HG03175 (cell line): ENCODE measurements at regions not wholly inside any gene's neighbourhood (a gene's known extent, or its start where the extent isn't known, plus 50 kb on each side); places are given as distances from the start of the nearest gene placed in this dataset.
"Not testable (repeated sequence)": the region's sequence is repeated elsewhere in the genome, so short reads cannot be mapped to it uniquely, and the experiment has no call there.

Source experiments
- ATAC-seq: cut with Tn5 transposase; IDR thresholded peaks from one replicate; pipeline ENCODE4 v1.9.1; 2021; ENCODE audit warnings: mild to moderate bottlenecking, moderate library complexity; ENCODE audit not compliant: unreplicated experiment

- ATAC-seq = no peak
These were observed 151.8 kb upstream of the RAB4A start for GRCh38 chr1:229119161-229119560.

GRCh38 chr1:229119876-229120275, 151.0 kb upstream of the RAB4A start:
- ATAC-seq = no peak

- no peak for ATAC-seq
These were observed 149.0 kb upstream of the RAB4A start for GRCh38 chr1:229121845-229122436.

GRCh38 chr1:229122606-229123005, 148.3 kb upstream of the RAB4A start:
- ATAC-seq = no peak

GRCh38 chr1:229124116-229124515, 146.8 kb upstream of the RAB4A start:
- no peak for ATAC-seq

- no peak for ATAC-seq
These were observed 146.3 kb upstream of the RAB4A start for GRCh38 chr1:229124520-229125124.

GRCh38 chr1:229127301-229127700, 143.6 kb upstream of the RAB4A start:
- ATAC-seq = no peak

- ATAC-seq = no peak
These were observed 142.8 kb upstream of the RAB4A start for GRCh38 chr1:229128066-229128608.

GRCh38 chr1:229129301-229130027, 141.4 kb upstream of the RAB4A start:
- ATAC-seq = no peak

GRCh38 chr1:229130028-229130668, 140.8 kb upstream of the RAB4A start:
- ATAC-seq = no peak

- ATAC-seq = no peak
These were observed 139.4 kb upstream of the RAB4A start for GRCh38 chr1:229131243-229132105.

GRCh38 chr1:229132106-229132443, 138.8 kb upstream of the RAB4A start:
- no peak for ATAC-seq

GRCh38 chr1:229132706-229133105, 138.2 kb upstream of the RAB4A start:
- no peak for ATAC-seq

GRCh38 chr1:229133151-229133550, 137.8 kb upstream of the RAB4A start:
- no peak for ATAC-seq

- no peak for ATAC-seq
These were observed 137.1 kb upstream of the RAB4A start for GRCh38 chr1:229133811-229134210.

GRCh38 chr1:229134381-229135217, 136.3 kb upstream of the RAB4A start:
- not testable (repeated sequence) for ATAC-seq

- ATAC-seq = no peak
These were observed 135.1 kb upstream of the RAB4A start for GRCh38 chr1:229135773-229136172.

GRCh38 chr1:229136822-229137221, 134.1 kb upstream of the RAB4A start:
- ATAC-seq = no peak

- no peak for ATAC-seq
These were observed 133.6 kb upstream of the RAB4A start for GRCh38 chr1:229137271-229137670.

- ATAC-seq = no peak
These were observed 132.9 kb upstream of the RAB4A start for GRCh38 chr1:229138058-229138457.
